Astrocyte (in vitro differentiated cells and primary cell): ENCODE measurements at regions not wholly inside any gene's neighbourhood (a gene's known extent, or its start where the extent isn't known, plus 50 kb on each side); places are given as distances from the start of the nearest gene placed in this dataset.

Source experiments
- DNase-seq: peaks from one replicate; pipeline ENCODE4 v3.0.0-alpha.2; 2010; ENCODE audit warnings: low read depth
- FAIRE-seq: peaks from 2 replicates; lab custom pipeline; 2011; peaks lifted over from hg19 to GRCh38; lab: Jason Lieb, UNC
- H2AFZ ChIP-seq: 2 replicates; pipeline ENCODE4 v1.6.0; 2012; ENCODE audit warnings: low read depth, low read length, inconsistent platforms
- H3K27ac ChIP-seq: 2 replicates; pipeline ENCODE4 v1.5.1; 2011; ENCODE audit warnings: low read depth, low read length, inconsistent platforms
- H3K27me3 ChIP-seq: 2 replicates; pipeline ENCODE4 v1.6.0; 2011; ENCODE audit warnings: low read length, inconsistent platforms; ENCODE audit not compliant: insufficient read depth
- H3K36me3 ChIP-seq: 2 replicates; pipeline ENCODE4 v1.5.1; 2011; ENCODE audit warnings: low read length, inconsistent platforms; ENCODE audit not compliant: insufficient read depth
- H3K4me1 ChIP-seq: 2 replicates; pipeline ENCODE4 v1.5.1; 2011; ENCODE audit warnings: low read length, inconsistent platforms; ENCODE audit not compliant: insufficient read depth
- H3K4me2 ChIP-seq: 2 replicates; pipeline ENCODE4 v1.6.0; 2012; ENCODE audit warnings: low read length, inconsistent platforms
- H3K4me3 ChIP-seq: 2 replicates; pipeline ENCODE4 v1.5.1; 2011; ENCODE audit warnings: low read depth, mild to moderate bottlenecking, low read length, inconsistent platforms; ENCODE audit not compliant: insufficient read depth
- H3K79me2 ChIP-seq: 2 replicates; pipeline ENCODE4 v1.6.0; 2012; ENCODE audit warnings: mild to moderate bottlenecking, low read length, inconsistent platforms; ENCODE audit not compliant: insufficient read depth
- H3K9ac ChIP-seq: 2 replicates; pipeline ENCODE4 v1.6.0; 2012; ENCODE audit warnings: mild to moderate bottlenecking, low read length, inconsistent platforms
- H3K9me3 ChIP-seq: 2 replicates; pipeline ENCODE4 v1.5.1; 2012; ENCODE audit warnings: low read depth, mild to moderate bottlenecking, low read length, inconsistent platforms; ENCODE audit not compliant: insufficient read depth
- H4K20me1 ChIP-seq: 2 replicates; pipeline ENCODE4 v1.6.0; 2012; ENCODE audit warnings: low read length, inconsistent platforms; ENCODE audit not compliant: insufficient read depth
- H3K27ac Mint-ChIP-seq: one replicate; pipeline ENCODE4 v1.8.0; 2021; ENCODE audit warnings: mild to moderate bottlenecking, mixed read lengths; ENCODE audit not compliant: unreplicated experiment
- H3K27me3 Mint-ChIP-seq: one replicate; pipeline ENCODE4 v1.8.0; 2021; ENCODE audit warnings: low read depth, mixed read lengths; ENCODE audit not compliant: unreplicated experiment
- H3K36me3 Mint-ChIP-seq: one replicate; pipeline ENCODE4 v1.8.0; 2021; ENCODE audit warnings: low read depth, mixed read lengths; ENCODE audit not compliant: unreplicated experiment
- H3K4me1 Mint-ChIP-seq: one replicate; pipeline ENCODE4 v1.8.0; 2021; ENCODE audit warnings: low read depth, mixed read lengths; ENCODE audit not compliant: unreplicated experiment
- H3K4me3 Mint-ChIP-seq: one replicate; pipeline ENCODE4 v1.8.0; 2021; ENCODE audit warnings: mild to moderate bottlenecking, moderate library complexity, mixed read lengths; ENCODE audit not compliant: unreplicated experiment
- H3K9me3 Mint-ChIP-seq: one replicate; pipeline ENCODE4 v1.8.0; 2021; ENCODE audit warnings: mild to moderate bottlenecking, mixed read lengths; ENCODE audit not compliant: unreplicated experiment
- CTCF ChIP-seq: IDR thresholded peaks from 2 replicates; pipeline ENCODE4 v1.5.1; 2011; ENCODE audit warnings: low read depth, mild to moderate bottlenecking, inconsistent platforms, low read length, moderate library complexity; ENCODE audit not compliant: insufficient read depth
- EZH2 ChIP-seq: IDR thresholded peaks from 2 replicates; pipeline ENCODE4 v1.6.1; 2012; ENCODE audit warnings: mild to moderate bottlenecking, low read length, inconsistent platforms; ENCODE audit not compliant: insufficient read depth

- Histone ChIP-seq H4K20me1 (no peaks in the 10 kb centered on the region), H3K9ac (no peak overlapping the region), H3K27ac (no peak overlapping the region), H3K4me1 (peaks cover 20% of the 10 kb centered on the region), H3K79me2 (no peaks in the 10 kb centered on the region), H3K36me3 (no peaks in the 10 kb centered on the region), H3K27me3 (no peaks in the 10 kb centered on the region), H3K4me2 (peak overlapping the region; percentile 67), H2AFZ (no peak overlapping the region), H3K9me3 (no peaks in the 10 kb centered on the region), H3K4me3 (no peak overlapping the region)
- no peak overlapping the region for H3K4me3 Mint-ChIP-seq
- H3K27me3 Mint-ChIP-seq = no peaks in the 10 kb centered on the region
- peaks cover 33% of the 10 kb centered on the region for H3K4me1 Mint-ChIP-seq
- H3K36me3 Mint-ChIP-seq = peaks cover 2% of the 10 kb centered on the region
- no peak for TF ChIP-seq EZH2
- DNase-seq (no peak), FAIRE-seq (no peak)
- no peak overlapping the region for H3K27ac Mint-ChIP-seq
- H3K9me3 Mint-ChIP-seq = peaks cover 7% of the 10 kb centered on the region
Measured at GRCh38 chr2:9702604-9703084, 71.8 kb upstream of the YWHAQ start.

GRCh38 chr2:9703085-9703678 lies 72.4 kb upstream of the YWHAQ start:
- H3K4me1 ChIP-seq = peaks cover 20% of the 10 kb centered on the region
- no peak overlapping the region for H3K4me3 Mint-ChIP-seq
- peak overlapping the region; percentile 67 for H3K4me2 ChIP-seq
- peaks cover 2% of the 10 kb centered on the region for H3K36me3 Mint-ChIP-seq
- peak overlapping the region; percentile 24 for H2AFZ ChIP-seq
- no peak overlapping the region for H3K27ac Mint-ChIP-seq
- H3K79me2 ChIP-seq = no peaks in the 10 kb centered on the region
- no peaks in the 10 kb centered on the region for H3K27me3 ChIP-seq
- peak overlapping the region; percentile 11 for H3K27ac ChIP-seq
- no peak overlapping the region for H3K4me3 ChIP-seq
- no peak overlapping the region for H3K9ac ChIP-seq
- peak; percentile 66 for DNase-seq
- no peaks in the 10 kb centered on the region for H3K9me3 ChIP-seq
- no peaks in the 10 kb centered on the region for H3K36me3 ChIP-seq
- peaks cover 7% of the 10 kb centered on the region for H3K9me3 Mint-ChIP-seq
- FAIRE-seq = peak; percentile 29
- TF ChIP-seq CTCF (no peak), EZH2 (no peak)
- no peaks in the 10 kb centered on the region for H4K20me1 ChIP-seq
- H3K4me1 Mint-ChIP-seq = peaks cover 33% of the 10 kb centered on the region
- no peaks in the 10 kb centered on the region for H3K27me3 Mint-ChIP-seq

GRCh38 chr2:9703701-9704221 lies 73.0 kb upstream of the YWHAQ start:
- peaks cover 33% of the 10 kb centered on the region for H3K4me1 Mint-ChIP-seq
- Histone ChIP-seq H2AFZ (no peak overlapping the region), H3K27me3 (no peaks in the 10 kb centered on the region), H3K27ac (peak overlapping the region; percentile 11), H3K79me2 (no peaks in the 10 kb centered on the region), H3K9ac (no peak overlapping the region), H3K9me3 (no peaks in the 10 kb centered on the region), H3K4me2 (peak overlapping the region; percentile 67), H3K4me1 (peaks cover 20% of the 10 kb centered on the region), H3K36me3 (no peaks in the 10 kb centered on the region), H3K4me3 (no peak overlapping the region), H4K20me1 (no peaks in the 10 kb centered on the region)
- FAIRE-seq = no peak
- H3K9me3 Mint-ChIP-seq = peaks cover 7% of the 10 kb centered on the region
- TF ChIP-seq CTCF (no peak), EZH2 (no peak)
- H3K4me3 Mint-ChIP-seq = no peak overlapping the region
- peak; percentile 62 for DNase-seq
- H3K27ac Mint-ChIP-seq = no peak overlapping the region
- peaks cover 2% of the 10 kb centered on the region for H3K36me3 Mint-ChIP-seq
- H3K27me3 Mint-ChIP-seq = no peaks in the 10 kb centered on the region
